ENCODE measurements at regions not wholly inside any gene's neighbourhood (a gene's known extent, or its start where the extent isn't known, plus 50 kb on each side); places are given as distances from the start of the nearest gene placed in this dataset.

- TF ChIP-seq CTCF (IDR thresholded peaks at IDR 0.05) (no peak), POLR2A (IDR thresholded peaks at IDR 0.05) (no peak)
- Histone ChIP-seq H3K27me3 (no peaks in the 10 kb centered on the region), H3K4me1 (no peaks in the 10 kb centered on the region), H3K9me3 (no peaks in the 10 kb centered on the region), H3K4me3 (no peak overlapping the region), H3K36me3 (ENCODE audit: low read depth, missing control alignments) (no peaks in the 10 kb centered on the region), H3K27ac (no peak overlapping the region)
- DNase-seq: no peak
- intact Hi-C loops (cut with DNase I; ENCODE audit: low total_unique reads): no loop called here
- whole genome bisulfite sequencing, 2 donors: 91 to 95% methylated on average over 1 of the region's 1 CpG
Measured at GRCh38 chr18:66150650-66151049, 399.8 kb downstream of the CDH7 start.

DNA sequence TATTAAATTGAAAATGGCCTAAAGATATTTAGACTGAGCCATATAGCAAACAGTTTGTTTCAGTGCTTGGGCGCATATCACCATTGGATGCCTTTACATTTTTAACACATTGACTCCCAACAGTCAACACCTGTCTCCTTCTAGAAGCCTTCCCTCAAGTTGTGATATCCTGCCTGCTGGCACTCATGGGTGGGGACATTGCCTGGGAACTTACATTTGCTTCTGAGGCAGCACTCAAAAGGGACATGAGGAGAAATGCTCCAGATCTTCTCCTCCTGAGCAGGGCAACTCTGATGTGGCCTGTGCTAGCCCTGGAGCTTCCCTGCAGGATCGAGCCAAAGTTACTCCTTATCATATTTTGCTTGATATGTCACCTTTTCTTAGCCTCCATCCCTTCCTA, 392.2 kb downstream of the CDH7 start:
- 84 to 90% methylated on average over 2 of the region's 2 CpGs for WGBS, 2 donors
- Histone ChIP-seq H3K27ac (no peak overlapping the region), H3K27me3 (no peaks in the 10 kb centered on the region), H3K4me1 (no peaks in the 10 kb centered on the region), H3K36me3 (ENCODE audit: low read depth, missing control alignments) (no peaks in the 10 kb centered on the region), H3K4me3 (no peak overlapping the region), H3K9me3 (no peaks in the 10 kb centered on the region)
- DNase-seq: no peak
- no peak for TF ChIP-seq CTCF (IDR thresholded peaks at IDR 0.05)
- no peak for TF ChIP-seq POLR2A (IDR thresholded peaks at IDR 0.05)
- intact Hi-C loops (cut with DNase I; ENCODE audit: low total_unique reads): no loop called here

- intact Hi-C loops (cut with DNase I; ENCODE audit: low total_unique reads): no loop called here
- H3K27ac ChIP-seq: no peak overlapping the region
- no peak overlapping the region for H3K4me3 ChIP-seq
- H3K9me3 ChIP-seq: no peaks in the 10 kb centered on the region
- no peak for DNase-seq
- TF ChIP-seq POLR2A (IDR thresholded peaks at IDR 0.05) (no peak), CTCF (IDR thresholded peaks at IDR 0.05) (no peak)
- H3K36me3 ChIP-seq (ENCODE audit: low read depth, missing control alignments): no peaks in the 10 kb centered on the region
- H3K27me3 ChIP-seq: no peaks in the 10 kb centered on the region
- 87 to 93% methylated on average over 4 of the region's 4 CpGs for WGBS, 2 donors
- H3K4me1 ChIP-seq: no peaks in the 10 kb centered on the region
Measured at GRCh38 chr18:66141716-66142115, 390.9 kb downstream of the CDH7 start.

DNA sequence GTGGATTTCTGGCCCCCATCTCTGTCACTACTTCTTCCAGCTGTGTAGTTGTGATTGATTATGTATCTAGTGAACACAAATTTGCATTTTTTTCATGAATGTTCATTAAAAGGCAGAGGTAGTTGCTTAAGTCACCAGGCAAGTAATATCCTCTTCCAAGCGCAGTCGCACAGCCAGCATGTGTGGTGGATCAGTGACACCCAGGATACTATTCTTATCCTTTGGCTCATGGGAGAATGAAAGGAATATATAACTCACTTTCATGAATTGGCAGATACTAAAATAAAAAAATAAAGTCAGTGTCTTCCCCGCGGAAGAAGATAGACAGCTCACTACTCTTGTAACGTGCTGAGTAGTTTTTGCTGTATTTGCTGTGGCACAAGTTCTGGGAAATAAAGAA, 387.8 kb downstream of the CDH7 start:
- no peak overlapping the region for H3K27ac ChIP-seq
- WGBS, 2 donors: 88 to 93% methylated on average over 5 of the region's 5 CpGs
- H3K9me3 ChIP-seq: no peaks in the 10 kb centered on the region
- TF ChIP-seq POLR2A (IDR thresholded peaks at IDR 0.05) (no peak), CTCF (IDR thresholded peaks at IDR 0.05) (no peak)
- H3K4me3 ChIP-seq: no peak overlapping the region
- DNase-seq: no peak
- intact Hi-C loops (cut with DNase I; ENCODE audit: low total_unique reads): no loop called here
- no peaks in the 10 kb centered on the region for H3K36me3 ChIP-seq (ENCODE audit: low read depth, missing control alignments)
- no peaks in the 10 kb centered on the region for H3K27me3 ChIP-seq
- H3K4me1 ChIP-seq: no peaks in the 10 kb centered on the region

GRCh38 chr18:66136039-66136438, 385.2 kb downstream of the CDH7 start:
- Histone ChIP-seq H3K27me3 (no peaks in the 10 kb centered on the region), H3K9me3 (no peaks in the 10 kb centered on the region), H3K4me1 (no peaks in the 10 kb centered on the region), H3K36me3 (ENCODE audit: low read depth, missing control alignments) (no peaks in the 10 kb centered on the region), H3K27ac (no peak overlapping the region), H3K4me3 (no peak overlapping the region)
- intact Hi-C loops (cut with DNase I; ENCODE audit: low total_unique reads): no loop called here
- WGBS, 2 donors: 93 to 97% methylated on average over 1 of the region's 1 CpG
- no peak for TF ChIP-seq CTCF (IDR thresholded peaks at IDR 0.05)
- TF ChIP-seq POLR2A (IDR thresholded peaks at IDR 0.05): no peak
- no peak for DNase-seq
